Adipose tissue (tissue), 3 donors: ENCODE measurements at regions not wholly inside any gene's neighbourhood (a gene's known extent, or its start where the extent isn't known, plus 50 kb on each side); places are given as distances from the start of the nearest gene placed in this dataset.

Source experiments
- H3K27ac ChIP-seq: one replicate; pipeline ENCODE4 v1.5.1; 2013; ENCODE audit warnings: low read depth, low read length
- WGBS, 3 donors: extraction: QIAGEN DNeasy Blood & Tissue Kit; methylation state at CpG; one replicate each; pipeline ENCODE4 v1.1.7; 2013; 5-methylcytosine and 5-hydroxymethylcytosine counted together
- donor health status: healthy with polysubstance abuse.
- donor health status: Bipolar disorder and iron deficiency.
- donor health status: healthy.

- H3K27ac ChIP-seq, result no peak overlapping the region
- WGBS, 3 donors, result 58 to 72% (median 69%) methylated on average over 8 of the region's 8 CpGs
Observed at GRCh38 chr12:92619730-92620684, 82.8 kb upstream of the PLEKHG7 start.

GRCh38 chr12:92619026-92619425, 83.8 kb upstream of the PLEKHG7 start:
- WGBS, 3 donors, result 86 to 97% (median 93%) methylated on average over 2 of the region's 2 CpGs
- no peak overlapping the region for H3K27ac ChIP-seq

- no peak overlapping the region for H3K27ac ChIP-seq
- WGBS, 3 donors, result 85 to 98% (median 95%) methylated on average over 2 of the region's 2 CpGs
Observed at GRCh38 chr12:92615703-92616102, 87.1 kb upstream of the PLEKHG7 start.

- H3K27ac ChIP-seq, result no peak overlapping the region
Observed at GRCh38 chr12:92615086-92615485, 87.7 kb upstream of the PLEKHG7 start.

- WGBS, 3 donors, result 83 to 90% (median 87%) methylated on average over 4 of the region's 4 CpGs
- H3K27ac ChIP-seq, result no peak overlapping the region
Observed at GRCh38 chr12:92614502-92614901, 88.3 kb upstream of the PLEKHG7 start.

- 85 to 89% (median 85%) methylated on average over 2 of the region's 2 CpGs for WGBS, 3 donors
Observed at GRCh38 chr12:92614001-92614400, 88.8 kb upstream of the PLEKHG7 start.

GRCh38 chr12:92612611-92613010, 90.2 kb upstream of the PLEKHG7 start:
- WGBS, 3 donors, result 90 to 93% (median 91%) methylated on average over 2 of the region's 2 CpGs
- H3K27ac ChIP-seq, result no peak overlapping the region

More at GRCh38 chr12:92614001-92614400, 88.8 kb upstream of the PLEKHG7 start:
- no peak overlapping the region for H3K27ac ChIP-seq

GRCh38 chr12:92608151-92609091, 94.4 kb upstream of the PLEKHG7 start:
- WGBS, 3 donors, result 30 to 45% (median 40%) methylated on average over 8 of the region's 8 CpGs
- H3K27ac ChIP-seq, result no peak overlapping the region

- 86 to 91% (median 90%) methylated on average over 2 of the region's 2 CpGs for WGBS, 3 donors
- H3K27ac ChIP-seq, result no peak overlapping the region
Observed at GRCh38 chr12:92606956-92607355, 95.8 kb upstream of the PLEKHG7 start.

- no peak overlapping the region for H3K27ac ChIP-seq
- 70 to 98% (median 95%) methylated on average over 3 of the region's 3 CpGs for WGBS, 3 donors
Observed at GRCh38 chr12:92605621-92606170, 97.1 kb upstream of the PLEKHG7 start.

- no peak overlapping the region for H3K27ac ChIP-seq
Observed at GRCh38 chr12:92604786-92605185, 98.0 kb upstream of the PLEKHG7 start.

- H3K27ac ChIP-seq, result no peak overlapping the region
- 81 to 92% (median 90%) methylated on average over 2 of the region's 2 CpGs for WGBS, 3 donors
Observed at GRCh38 chr12:92603741-92604432, 98.9 kb upstream of the PLEKHG7 start.

- WGBS, 3 donors, result 45 to 92% (median 84%) methylated on average over 2 of the region's 2 CpGs
- no peak overlapping the region for H3K27ac ChIP-seq
Observed at GRCh38 chr12:92602930-92603623, 99.7 kb upstream of the PLEKHG7 start.

- no peak overlapping the region for H3K27ac ChIP-seq
- WGBS, 3 donors, result 82 to 86% (median 83%) methylated on average over 2 of the region's 2 CpGs
Observed at GRCh38 chr12:92602476-92602875, 100.3 kb upstream of the PLEKHG7 start.

- 71 to 91% (median 88%) methylated on average over 6 of the region's 6 CpGs for WGBS, 3 donors
- H3K27ac ChIP-seq, result no peak overlapping the region
Observed at GRCh38 chr12:92601680-92602079, 101.1 kb upstream of the PLEKHG7 start.

GRCh38 chr12:92601176-92601575, 101.6 kb upstream of the PLEKHG7 start:
- H3K27ac ChIP-seq, result no peak overlapping the region

GRCh38 chr12:92600052-92600451, 102.7 kb upstream of the PLEKHG7 start:
- no peak overlapping the region for H3K27ac ChIP-seq
- 95 to 100% (median 96%) methylated on average over 1 of the region's 1 CpG for WGBS, 3 donors

GRCh38 chr12:92597997-92598396, 104.8 kb upstream of the PLEKHG7 start:
- WGBS, 3 donors, result 61 to 76% (median 72%) methylated on average over 1 of the region's 1 CpG
- H3K27ac ChIP-seq, result no peak overlapping the region
